C4-2B (cell line): ENCODE measurements at regions not wholly inside any gene's neighbourhood (a gene's known extent, or its start where the extent isn't known, plus 50 kb on each side); places are given as distances from the start of the nearest gene placed in this dataset.

ENCODE experiments used
- CTCF ChIP-seq: fragments of 450-650 bp; conservative IDR thresholded peaks from 2 replicates; pipeline ENCODE4 v1.5.1; 2017; ENCODE audit warnings: mild to moderate bottlenecking
- ZFX ChIP-seq: fragments of 450-650 bp; IDR thresholded peaks from 2 replicates; pipeline ENCODE4 v1.6.1; 2017

GRCh38 chr1:212514782-212515181 is 82.1 kb downstream of the NENF start:
- no peak for TF ChIP-seq CTCF
- no peak for TF ChIP-seq ZFX
